GM18511 (cell line): ENCODE measurements at regions not wholly inside any gene's neighbourhood (a gene's known extent, or its start where the extent isn't known, plus 50 kb on each side); places are given as distances from the start of the nearest gene placed in this dataset.
"Not testable (repeated sequence)": the region's sequence is repeated elsewhere in the genome, so short reads cannot be mapped to it uniquely, and the experiment has no call there.

ENCODE experiments used
- ATAC-seq: cut with Tn5 transposase; IDR thresholded peaks from one replicate; pipeline ENCODE4 v1.9.1; 2021; ENCODE audit warnings: mild to moderate bottlenecking, moderate library complexity; ENCODE audit not compliant: unreplicated experiment

DNA sequence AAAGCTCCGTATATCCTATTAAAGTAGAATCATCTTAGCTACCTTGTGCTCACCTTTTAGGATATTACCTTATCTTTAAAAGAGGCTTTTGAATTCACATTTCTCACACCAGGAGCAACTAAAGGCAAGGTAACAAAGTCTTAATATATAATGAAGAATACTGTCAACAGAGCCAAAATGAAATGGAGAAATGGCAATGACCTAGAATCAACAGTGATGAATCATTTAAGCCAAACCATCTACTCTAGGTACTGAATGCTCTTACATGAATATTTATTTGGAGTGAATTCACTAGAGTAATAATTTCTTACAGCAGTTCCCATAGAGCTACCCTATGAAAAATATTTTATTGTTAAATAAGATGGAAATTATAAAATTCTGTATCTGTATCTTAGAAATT, 421.0 kb downstream of the RND3 start:
- ATAC-seq = no peak

DNA sequence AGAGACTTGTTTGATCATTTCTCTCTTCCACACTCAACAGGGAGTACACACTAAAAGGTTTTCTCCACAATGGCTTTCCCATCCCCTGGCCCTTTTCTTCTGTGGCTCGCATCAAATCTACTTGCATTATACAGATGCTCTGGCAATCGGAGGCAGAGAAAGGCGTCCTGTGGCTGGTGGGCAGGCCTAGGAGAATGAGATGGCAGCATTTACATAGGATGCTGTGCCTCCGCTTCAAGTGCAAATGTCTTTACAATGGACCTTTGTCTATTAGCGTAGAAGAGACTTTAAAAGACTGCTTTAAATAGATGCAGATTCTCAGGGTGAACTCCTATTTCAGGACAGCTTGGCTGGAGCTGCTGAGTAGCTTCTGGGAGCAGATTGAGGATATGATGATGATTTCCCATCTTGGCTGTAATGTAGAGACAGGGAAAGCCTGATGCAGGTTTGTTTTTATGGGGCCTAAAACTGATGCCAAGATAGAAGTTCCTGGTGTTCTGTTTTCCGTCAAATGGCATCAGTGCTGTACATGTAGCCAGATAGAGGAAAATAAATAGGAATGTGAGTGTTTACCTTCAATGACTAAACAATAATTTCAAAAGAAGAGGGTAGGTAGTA, 423.4 kb downstream of the RND3 start:
- ATAC-seq = no peak

DNA sequence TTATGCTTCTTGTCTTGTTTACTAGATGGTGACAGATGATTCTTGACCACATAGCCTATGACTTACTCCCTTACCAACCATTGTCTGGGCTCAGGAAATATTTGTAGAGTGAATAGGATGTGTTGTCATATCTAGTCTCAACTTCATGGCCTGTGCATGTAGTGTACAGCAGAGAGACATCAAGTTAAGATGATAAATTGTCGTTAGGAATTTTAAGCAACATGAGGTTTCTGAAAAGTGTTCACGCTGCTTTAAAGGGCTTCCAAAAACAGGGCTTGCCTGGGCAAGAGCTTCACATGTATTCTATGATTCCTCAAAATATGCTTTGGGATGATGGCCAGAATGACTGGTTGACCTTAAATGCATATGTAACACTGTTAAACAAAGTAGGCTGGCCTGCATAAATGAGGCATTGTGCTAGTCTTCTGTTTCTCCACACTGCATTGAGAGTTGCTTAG, 424.0 kb downstream of the RND3 start:
- no peak for ATAC-seq

- no peak for ATAC-seq
These were observed 425.1 kb downstream of the RND3 start for GRCh38 chr2:150062416-150062815.

- no peak for ATAC-seq
These were observed 427.1 kb downstream of the RND3 start for GRCh38 chr2:150060341-150060740.

- not testable (repeated sequence) for ATAC-seq
These were observed 427.8 kb downstream of the RND3 start for GRCh38 chr2:150059676-150060075.

GRCh38 chr2:150052457-150052856, 435.0 kb downstream of the RND3 start:
- ATAC-seq = no peak

DNA sequence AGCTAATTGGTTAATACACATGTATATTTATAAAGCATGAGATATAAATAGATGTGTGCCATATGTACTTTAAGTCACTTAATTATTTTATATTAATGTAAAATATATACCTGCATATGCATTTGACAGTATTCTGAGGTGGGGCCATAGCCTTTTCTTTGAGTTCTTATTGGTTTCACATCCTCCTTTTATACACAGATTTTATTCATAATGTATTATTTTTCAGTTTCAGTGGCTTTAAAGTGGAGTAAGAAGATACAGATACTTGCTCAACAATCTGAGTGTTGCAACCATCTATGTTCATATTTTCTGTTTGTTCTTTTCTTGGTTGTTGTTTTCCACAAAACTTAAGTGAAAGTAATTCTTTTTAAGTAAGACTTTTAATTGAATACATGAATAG, 436.5 kb downstream of the RND3 start:
- ATAC-seq = peak; percentile 92

- no peak for ATAC-seq
These were observed 437.4 kb downstream of the RND3 start for GRCh38 chr2:150050036-150050435.

DNA sequence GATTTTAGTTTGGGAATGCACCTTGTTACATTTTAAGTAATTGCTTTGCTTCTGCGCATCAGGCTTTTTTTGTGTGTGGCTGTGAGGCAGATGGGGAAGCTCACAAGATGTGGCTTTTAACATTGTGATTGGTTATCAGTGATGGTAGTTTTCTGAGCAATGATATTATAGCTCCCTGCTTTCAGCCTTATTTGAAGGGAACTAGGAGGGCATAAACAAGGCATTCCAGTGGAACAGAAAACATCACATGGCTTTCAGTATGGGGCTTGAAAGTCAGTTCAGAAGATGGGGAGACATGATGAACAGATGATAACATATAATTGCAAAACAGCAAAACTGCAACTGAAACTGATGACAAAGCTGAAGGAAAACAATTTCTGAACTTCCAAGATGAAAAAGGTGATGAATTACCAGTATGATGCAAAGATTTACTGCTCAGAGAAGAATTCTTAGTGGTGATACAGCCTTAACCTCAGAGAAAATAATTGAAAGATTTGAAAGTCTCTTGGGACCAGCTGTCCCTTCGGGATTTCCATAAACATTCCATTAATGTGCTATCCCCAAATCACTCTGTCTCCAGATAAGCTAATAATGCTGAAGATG, 439.7 kb downstream of the RND3 start:
- no peak for ATAC-seq

GRCh38 chr2:150046810-150047209, 440.7 kb downstream of the RND3 start:
- ATAC-seq = no peak

DNA sequence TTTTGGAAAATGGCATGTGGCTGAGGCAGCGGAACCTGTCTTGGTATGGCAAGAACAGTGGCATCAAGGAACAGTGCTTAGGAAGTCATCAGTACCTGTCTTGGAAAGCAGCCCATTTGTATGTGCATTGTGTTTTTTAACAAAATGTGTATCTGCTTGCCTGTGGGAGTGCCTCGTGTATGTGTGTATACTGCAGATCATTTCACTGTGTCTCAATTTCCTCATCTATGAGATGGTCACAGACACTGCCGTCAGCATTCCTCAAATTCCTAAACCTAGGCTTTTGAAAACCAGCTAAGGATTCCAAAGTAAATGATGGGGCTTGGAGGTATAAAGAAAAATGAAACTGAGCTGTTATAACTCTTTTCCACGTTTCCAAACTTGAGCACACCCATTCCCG, 441.3 kb downstream of the RND3 start:
- no peak for ATAC-seq

GRCh38 chr2:150045601-150046000, 441.9 kb downstream of the RND3 start:
- no peak for ATAC-seq

GRCh38 chr2:150043172-150043500, 444.3 kb downstream of the RND3 start:
- no peak for ATAC-seq

DNA sequence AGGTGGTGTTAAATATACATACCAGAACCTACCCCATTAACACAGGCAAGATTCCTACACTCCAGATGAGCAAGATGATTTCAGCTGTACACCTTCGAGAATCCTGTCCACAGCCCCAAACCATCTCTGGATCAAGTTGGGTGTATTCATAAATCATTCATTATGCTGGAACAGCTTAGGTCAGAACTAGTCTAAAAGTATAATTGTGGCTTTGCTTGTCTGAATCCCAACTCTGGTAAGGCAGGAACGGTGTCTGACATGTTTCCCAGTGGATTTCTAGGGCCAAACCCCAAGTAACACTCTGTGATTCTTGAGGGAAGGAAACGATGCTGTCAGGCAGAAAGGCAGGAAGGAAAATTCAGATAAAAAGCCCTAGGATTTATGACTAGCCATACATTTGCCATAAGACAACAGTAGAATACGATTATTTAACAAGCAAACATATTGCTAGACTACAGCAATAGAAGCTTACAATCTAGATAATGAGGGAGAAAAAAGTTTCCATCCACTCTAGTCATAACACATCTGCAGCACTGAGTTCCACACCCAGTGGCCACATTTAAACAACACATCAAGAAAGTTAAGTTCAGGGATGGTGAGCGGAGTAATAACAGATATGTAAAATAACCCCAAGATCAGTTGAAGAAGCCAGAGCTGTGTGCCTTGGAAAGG, 444.8 kb downstream of the RND3 start:
- ATAC-seq = no peak

DNA sequence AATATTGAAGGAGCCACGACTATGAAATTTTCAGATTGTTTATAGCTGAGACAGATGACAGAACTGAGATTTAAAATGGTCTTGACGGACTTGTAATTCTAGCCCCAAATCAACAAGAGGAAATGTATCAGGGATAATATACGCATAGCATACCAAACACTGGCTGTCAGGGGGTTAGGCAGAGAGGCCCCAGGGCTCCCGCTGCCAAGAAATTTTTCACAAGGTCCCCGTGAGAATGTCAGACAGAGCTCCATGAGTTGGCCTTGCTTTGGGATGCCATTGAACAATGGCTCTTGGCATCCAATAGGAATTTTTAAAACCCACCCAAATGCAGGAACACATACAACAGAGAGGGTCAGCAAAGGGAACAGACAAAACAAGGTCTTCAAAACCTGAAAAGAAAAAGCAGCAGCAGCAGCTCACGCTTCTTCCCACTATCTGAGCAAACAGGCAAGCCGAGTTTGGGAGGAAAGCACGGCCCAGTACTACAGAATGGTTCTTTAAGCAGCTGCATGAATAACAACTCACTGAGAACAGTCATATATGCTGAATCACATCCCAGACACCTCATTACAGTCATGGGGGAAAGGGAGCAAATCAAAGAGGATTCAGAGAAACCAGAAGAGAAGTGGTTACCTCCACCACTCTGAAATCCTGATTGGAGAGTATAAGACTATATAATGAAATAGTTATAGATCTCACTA, 445.6 kb downstream of the RND3 start:
- ATAC-seq = no peak

GRCh38 chr2:150036622-150037021, 449.0 kb upstream of the MMADHC start:
- ATAC-seq = no peak

- no peak for ATAC-seq
These were observed 447.1 kb upstream of the MMADHC start for GRCh38 chr2:150034665-150035064.

GRCh38 chr2:150030436-150031190, 443.0 kb upstream of the MMADHC start:
- ATAC-seq = no peak

DNA sequence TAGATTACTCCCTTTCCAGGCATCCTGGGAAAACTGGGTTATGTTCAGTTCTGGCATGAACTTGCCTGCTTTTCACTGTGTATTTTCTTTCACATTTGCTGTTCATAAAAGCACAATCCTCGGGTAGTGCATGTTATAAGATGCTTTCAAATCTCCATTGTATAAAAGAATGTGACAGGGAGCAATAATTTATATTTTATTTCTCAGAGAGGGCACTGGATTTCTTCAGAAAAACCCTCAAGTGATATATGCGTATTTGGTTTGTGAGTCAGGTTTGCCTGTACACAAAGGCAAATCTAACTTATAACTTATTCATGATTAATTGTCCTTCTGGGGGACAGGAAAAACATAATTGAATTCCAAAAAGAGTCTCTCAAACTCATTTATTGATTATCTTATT, 440.7 kb upstream of the MMADHC start:
- no peak for ATAC-seq

DNA sequence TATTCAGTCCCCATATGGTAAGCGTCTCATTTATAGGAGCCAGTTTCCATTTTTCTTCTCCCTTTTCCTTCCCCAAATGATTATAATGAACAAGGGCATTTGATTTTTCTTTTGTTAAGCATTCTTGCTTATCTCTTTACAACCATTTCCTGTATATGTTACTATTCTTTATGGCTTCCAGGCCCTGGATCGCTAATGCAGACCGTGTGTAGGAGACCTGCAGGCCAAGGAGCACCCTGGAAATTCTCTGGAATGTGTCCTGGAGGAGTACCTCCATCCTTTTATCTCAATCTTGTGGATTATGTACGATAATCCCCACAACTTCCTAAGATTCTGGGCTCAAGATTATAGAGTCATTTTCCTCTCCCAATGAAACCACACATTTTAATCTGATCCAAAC, 439.6 kb upstream of the MMADHC start:
- ATAC-seq = no peak
